Stimulated activated naive CD8-positive, alpha-beta T cell treated with anti-CD3 and anti-CD28 coated beads, Interleukin-15, Interleukin-2, amounts not matched to agents 100 U/mL and 50 U/mL, for 24 hours (primary cell): ENCODE measurements at regions not wholly inside any gene's neighbourhood (a gene's known extent, or its start where the extent isn't known, plus 50 kb on each side); places are given as distances from the start of the nearest gene placed in this dataset.

Experiments
- ATAC-seq: fragments of 150-1000 bp; cut with Tn5 transposase; one replicate; pipeline ENCODE4 v1.10.0; 2021
- DNase-seq: peaks from one replicate; pipeline ENCODE4 v3.0.0; 2021

- no peak for ATAC-seq
- DNase-seq = no peak
Observed at GRCh38 chr2:136373841-136374240, 255.9 kb upstream of the CXCR4 start.

- no peak for ATAC-seq
- DNase-seq = no peak
Observed at GRCh38 chr2:136373029-136373428, 255.1 kb upstream of the CXCR4 start.

GRCh38 chr2:136363900-136364299, 246.0 kb upstream of the CXCR4 start:
- DNase-seq (no peak), ATAC-seq (no peak)

- no peak for DNase-seq
- ATAC-seq = no peak
Observed at GRCh38 chr2:136363470-136363869, 245.5 kb upstream of the CXCR4 start.

- DNase-seq (no peak), ATAC-seq (peak; percentile 80)
Observed at GRCh38 chr2:136362676-136363390, 244.9 kb upstream of the CXCR4 start.

- DNase-seq (no peak), ATAC-seq (peak; percentile 30)
Observed at GRCh38 chr2:136361521-136361920, 243.6 kb upstream of the CXCR4 start.

- DNase-seq (no peak), ATAC-seq (no peak)
Observed at GRCh38 chr2:136360790-136361189, 242.8 kb upstream of the CXCR4 start.

- ATAC-seq (peak; percentile 72), DNase-seq (no peak)
Observed at GRCh38 chr2:136359121-136359965, 241.4 kb upstream of the CXCR4 start.

GRCh38 chr2:136358576-136358975, 240.6 kb upstream of the CXCR4 start:
- ATAC-seq (no peak), DNase-seq (no peak)

- no peak for DNase-seq
- no peak for ATAC-seq
Observed at GRCh38 chr2:136357007-136357380, 239.0 kb upstream of the CXCR4 start.

GRCh38 chr2:136356125-136357006, 238.4 kb upstream of the CXCR4 start:
- DNase-seq (no peak), ATAC-seq (peak; percentile 42)

- DNase-seq (no peak), ATAC-seq (peak; percentile 17)
Observed at GRCh38 chr2:136351684-136352083, 233.7 kb upstream of the CXCR4 start.

GRCh38 chr2:136347981-136348380, 230.0 kb upstream of the CXCR4 start:
- no peak for DNase-seq
- ATAC-seq = no peak

GRCh38 chr2:136344339-136344738, 226.4 kb upstream of the CXCR4 start:
- ATAC-seq (no peak), DNase-seq (no peak)

GRCh38 chr2:136342138-136342537, 224.2 kb upstream of the CXCR4 start:
- DNase-seq (no peak), ATAC-seq (no peak)

GRCh38 chr2:136334967-136335366, 217.0 kb upstream of the CXCR4 start:
- DNase-seq = no peak
- ATAC-seq = no peak

- ATAC-seq = no peak
Observed at GRCh38 chr2:136332436-136333095, 214.6 kb upstream of the CXCR4 start.

GRCh38 chr2:136331226-136331625, 213.3 kb upstream of the CXCR4 start:
- no peak for DNase-seq
- no peak for ATAC-seq

More at GRCh38 chr2:136332436-136333095, 214.6 kb upstream of the CXCR4 start:
- no peak for DNase-seq

GRCh38 chr2:136328207-136328795, 210.4 kb upstream of the CXCR4 start:
- ATAC-seq (no peak), DNase-seq (no peak)

GRCh38 chr2:136327162-136327852, 209.4 kb upstream of the CXCR4 start:
- DNase-seq = peak; percentile 70
- peak; percentile 96 for ATAC-seq

- DNase-seq = no peak
- no peak for ATAC-seq
Observed at GRCh38 chr2:136325844-136326331, 207.9 kb upstream of the CXCR4 start.
